K562 (cell line): ENCODE measurements at regions not wholly inside any gene's neighbourhood (a gene's known extent, or its start where the extent isn't known, plus 50 kb on each side); places are given as distances from the start of the nearest gene placed in this dataset.

Experiments
- ATAC-seq: fragments of 200-7000 bp; cut with Tn5 transposase; 3 replicates; pipeline ENCODE4 v1.9.1; 2020; ENCODE audit warnings: moderate library complexity
- BruUV-seq: library from RNA; stranded (reverse); fragments of 400-500 nt; replicated peaks from 2 replicates; lab custom pipeline; 2021; lab: Mats Ljungman, UMichigan
- CTCF ChIA-PET: fragments of 300-600 bp; formaldehyde crosslinking; extraction: SDS; loops from one replicate; lab custom pipeline; 2021; ENCODE audit warnings: low intra/inter-chr PET ratio; lab: Yijun Ruan, JAX
- POLR2A ChIA-PET: fragments of 300-600, 350-650 bp; sonication (Branson Sonifier 250); formaldehyde crosslinking; extraction: SDS; loops from one replicate; lab custom pipeline; 2021; ENCODE audit warnings: antibody characterized with exemption, inconsistent platforms; lab: Yijun Ruan, JAX
- DNase-seq, 4 experiments: peaks; one replicate each; pipeline versions ENCODE4 v3.0.0 to v3.0.0-alpha.2; 2011 to 2018; ENCODE audit warnings: low spot score in 3 of 4, mixed read lengths in 3 of 4; ENCODE audit errors: extremely low read depth in 1 of 4
- FAIRE-seq: peaks from 2 replicates; lab custom pipeline; 2011; peaks lifted over from hg19 to GRCh38; lab: Jason Lieb, UNC
- H2AFZ ChIP-seq: 2 replicates; pipeline ENCODE4 v1.6.0; 2011; ENCODE audit warnings: low read depth, low read length, control low read depth, inconsistent platforms
- H3K27ac ChIP-seq: fragments of 200-600 bp; 3 replicates; pipeline ENCODE4 v1.8.0; 2011; ENCODE audit warnings: low read depth, mild to moderate bottlenecking, control low read depth, inconsistent platforms, low read length, moderate library complexity, mixed read lengths; ENCODE audit errors: extremely low read depth
- H3K27me3 ChIP-seq, 2 experiments: fragments of 300-600 bp in 1 of 2; 2 replicates in 1 of 2; 3 replicates in 1 of 2; pipeline versions ENCODE4 v1.6.0 to v1.8.0; 2011; ENCODE audit warnings: inconsistent platforms in 2 of 2, low read length in 2 of 2, mild to moderate bottlenecking in 1 of 2, mixed read lengths in 1 of 2, moderate library complexity in 1 of 2; ENCODE audit not compliant: control insufficient read depth in 2 of 2, insufficient read depth in 2 of 2
- H3K36me3 ChIP-seq: fragments of 300-600 bp; 3 replicates; pipeline ENCODE4 v1.8.0; 2011; ENCODE audit warnings: mild to moderate bottlenecking, low read length, inconsistent platforms; ENCODE audit not compliant: control insufficient read depth, insufficient read depth
- H3K4me1 ChIP-seq, 2 experiments: fragments of 200-600 bp in 1 of 2; replicated peaks in 1 of 2; 2 replicates in 1 of 2; 3 replicates in 1 of 2; pipeline versions ENCODE4 v1.5.1 to v1.8.0; 2011; ENCODE audit warnings: inconsistent platforms in 2 of 2, low read length in 2 of 2, mild to moderate bottlenecking in 1 of 2, mixed read lengths in 1 of 2, moderate library complexity in 1 of 2; ENCODE audit not compliant: control insufficient read depth in 2 of 2, insufficient read depth in 2 of 2
- H3K4me2 ChIP-seq: 2 replicates; pipeline ENCODE4 v1.6.1; 2011; ENCODE audit warnings: low read length, control low read depth, inconsistent platforms, mixed read lengths; ENCODE audit not compliant: insufficient read depth
- H3K4me3 ChIP-seq: fragments of 200-600 bp; sonication (generic), shearing (Covaris generic); 2 replicates; pipeline ENCODE4 v1.5.1; 2016; ENCODE audit warnings: control low read depth, inconsistent platforms
- H3K79me2 ChIP-seq: fragments of 200-600 bp; 3 replicates; pipeline ENCODE4 v1.8.0; 2011; ENCODE audit warnings: low read length, inconsistent platforms; ENCODE audit not compliant: control insufficient read depth, insufficient read depth
- H3K9ac ChIP-seq, 2 experiments: 2 replicates each; pipeline versions ENCODE4 v1.6.0 to v1.6.1; 2011; ENCODE audit warnings: low read depth in 2 of 2, low read length in 2 of 2, control low read depth in 1 of 2, inconsistent platforms in 1 of 2, mild to moderate bottlenecking in 1 of 2, mixed read lengths in 1 of 2; ENCODE audit not compliant: insufficient read depth in 1 of 2
- H3K9me1 ChIP-seq: one replicate; pipeline ENCODE4 v1.6.0; 2011; ENCODE audit warnings: inconsistent platforms, mild to moderate bottlenecking, low read length, moderate library complexity; ENCODE audit not compliant: control insufficient read depth, insufficient read depth
- H3K9me3 ChIP-seq: replicated peaks from 2 replicates; pipeline ENCODE4 v1.5.1; 2011; ENCODE audit warnings: low read depth, low read length, inconsistent platforms; ENCODE audit not compliant: control insufficient read depth, insufficient read depth
- H4K20me1 ChIP-seq: replicated peaks from 2 replicates; pipeline ENCODE4 v1.6.1; 2011; ENCODE audit warnings: low read length, inconsistent platforms, mixed read lengths; ENCODE audit not compliant: control insufficient read depth, insufficient read depth
- CREM ChIP-seq: IDR thresholded peaks from 2 replicates; pipeline ENCODE4 v1.6.1; 2014; ENCODE audit warnings: antibody characterized with exemption, low read depth
- DACH1 ChIP-seq: fragments of 450-650 bp; IDR thresholded peaks from 2 replicates; pipeline ENCODE4 v1.6.1; 2018; ENCODE audit not compliant: partially characterized antibody
- ETS2 ChIP-seq: IDR thresholded peaks from 2 replicates; pipeline ENCODE4 v1.6.1; 2016; ENCODE audit warnings: borderline replicate concordance, missing genetic modification characterization, mild to moderate bottlenecking, moderate library complexity, missing compliant biosample characterization; ENCODE audit not compliant: poor library complexity, severe bottlenecking
- MAFK ChIP-seq: IDR thresholded peaks from 2 replicates; pipeline ENCODE4 v1.6.1; 2011; ENCODE audit warnings: low read length, improper control_type of control experiment
- MCM2 ChIP-seq: fragments of 450-650 bp; IDR thresholded peaks from 2 replicates; pipeline ENCODE4 v1.6.1; 2017; ENCODE audit warnings: low read depth, mild to moderate bottlenecking
- MED1 ChIP-seq: sonication (generic); formaldehyde crosslinking; IDR thresholded peaks from 2 replicates; pipeline ENCODE4 v1.8.1; 2023; ENCODE audit warnings: missing genetic modification reagents, borderline replicate concordance
- PHF20 ChIP-seq: fragments of 450-650 bp; IDR thresholded peaks from 2 replicates; pipeline ENCODE4 v1.6.1; 2018; ENCODE audit not compliant: partially characterized antibody
- POLR2H ChIP-seq: IDR thresholded peaks from 2 replicates; pipeline ENCODE4 v1.6.1; 2016; ENCODE audit warnings: missing genetic modification characterization, low read depth, mild to moderate bottlenecking, control low read depth, missing compliant biosample characterization, moderate library complexity
- ZKSCAN8 ChIP-seq: fragments of 200-800 bp; sonication (Bioruptor generic); IDR thresholded peaks from 2 replicates; pipeline ENCODE4 v1.6.1; 2016; ENCODE audit warnings: missing genetic modification characterization, missing compliant biosample characterization
- WGBS: fragments of 100-300 bp; shearing (Covaris generic); methylation state at CpG from one replicate; pipeline ENCODE4 v1.1.6; 2016; ENCODE audit warnings: low coverage, mixed read lengths; ENCODE audit not compliant: insufficient coverage; ENCODE audit errors: missing lambda C conversion rate; 5-methylcytosine and 5-hydroxymethylcytosine counted together
- in situ Hi-C: fragments of 300-500 bp; cut with MboI; formaldehyde crosslinking; loops from 4 replicates; pipeline ENCODE4 v1.15.0; 2018; ENCODE audit warnings: inconsistent platforms, mixed read lengths
- intact Hi-C: fragments of 100-400 bp; cut with micrococcal nuclease; formaldehyde crosslinking; loops from 2 replicates; pipeline ENCODE4 v1.14.2; 2022
- TF ChIP-seq, protein P1 (sequence below): fragments of 250-450 bp; sonication (Bioruptor Pico); IDR thresholded peaks from 2 replicates; pipeline ENCODE4 v1.4.0; 2020; ENCODE audit warnings: mild to moderate bottlenecking
- TF ChIP-seq, protein P2 (sequence below): sonication (generic); formaldehyde crosslinking; IDR thresholded peaks from 2 replicates; pipeline ENCODE4 v1.8.1; 2023; ENCODE audit warnings: mild to moderate bottlenecking, missing genetic modification reagents

DNA sequence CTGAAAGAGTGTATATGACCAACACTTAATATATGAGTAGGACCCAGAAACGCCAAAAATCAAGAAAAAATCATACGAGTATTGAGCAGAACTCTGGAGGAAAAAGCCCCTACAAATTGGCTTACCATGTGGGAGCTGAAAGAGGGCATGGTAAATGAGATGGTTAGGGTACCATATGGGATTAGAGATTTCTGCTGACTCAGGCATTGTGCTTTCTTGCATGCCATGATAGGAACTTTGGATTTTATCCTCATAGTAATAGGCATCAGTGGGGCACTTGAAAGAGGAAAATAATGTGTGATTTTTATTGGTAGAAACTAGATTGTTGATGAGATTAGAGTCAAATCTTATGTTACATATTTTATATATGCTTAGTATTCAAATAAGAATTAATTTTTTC is 271.1 kb downstream of the CBLN2 start:
- no peaks in the 10 kb centered on the region for H3K9me1 ChIP-seq
- intact Hi-C loops (no loop called here), in situ Hi-C loops (no loop called here)
- no peak overlapping the region for H3K4me2 ChIP-seq
- no peak for FAIRE-seq
- ChIA-PET POLR2A (no interaction called here), CTCF (no interaction called here)
- H3K27me3 ChIP-seq: no peaks in the 10 kb centered on the region
- TF ChIP-seq MAFK (peak; percentile 42; the same call in 1 of the 2 replicates), MED1 (no peak)
- WGBS: 0% methylated on average over 2 of the region's 2 CpGs
- no peak for DNase-seq
- no peak overlapping the region for H3K27ac ChIP-seq
- H4K20me1 ChIP-seq: no peaks in the 10 kb centered on the region
- H3K4me1 ChIP-seq: no peaks in the 10 kb centered on the region
- no peak overlapping the region for H3K4me3 ChIP-seq
- no TSS peak for BruUV-seq
- no peak overlapping the region for H3K9ac ChIP-seq
- H3K36me3 ChIP-seq: no peaks in the 10 kb centered on the region
- ATAC-seq: no peak
- no peaks in the 10 kb centered on the region for H3K9me3 ChIP-seq
- no peaks in the 10 kb centered on the region for H3K79me2 ChIP-seq
- no peak overlapping the region for H2AFZ ChIP-seq

DNA sequence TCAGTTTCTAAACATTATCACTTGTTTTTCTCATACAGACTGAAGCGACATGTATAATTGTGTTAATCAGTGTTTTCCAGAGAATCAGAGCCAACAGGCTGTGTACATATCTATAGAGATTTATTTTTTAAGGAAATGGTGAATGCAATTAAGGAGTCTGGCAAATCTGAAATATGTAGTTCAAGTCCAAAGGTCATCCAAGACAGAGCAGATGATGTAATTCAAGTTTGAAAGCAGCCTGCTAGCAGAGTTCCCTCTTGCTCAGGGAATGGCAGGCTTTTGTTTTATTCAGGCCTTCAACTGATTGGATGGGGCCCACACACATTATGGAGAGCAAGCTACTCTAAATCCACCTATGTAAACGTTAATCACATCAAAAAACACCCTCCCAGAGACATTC is 282.6 kb downstream of the CBLN2 start:
- DNase-seq (no peak), FAIRE-seq (no peak), ATAC-seq (no peak)
- Histone ChIP-seq H3K79me2 (no peaks in the 10 kb centered on the region), H3K4me1 (no peaks in the 10 kb centered on the region), H4K20me1 (no peaks in the 10 kb centered on the region), H2AFZ (no peak overlapping the region), H3K9me1 (no peaks in the 10 kb centered on the region), H3K4me3 (no peak overlapping the region), H3K9me3 (no peaks in the 10 kb centered on the region), H3K36me3 (no peaks in the 10 kb centered on the region), H3K27me3 (no peaks in the 10 kb centered on the region), H3K9ac (no peak overlapping the region), H3K27ac (no peak overlapping the region), H3K4me2 (no peak overlapping the region)
- in situ Hi-C loops: no loop called here
- POLR2A ChIA-PET: no interaction called here
- TF ChIP-seq ETS2 (tag): no peak
- no peak for TF ChIP-seq POLR2H (tag)
- TF ChIP-seq, protein P1, sequence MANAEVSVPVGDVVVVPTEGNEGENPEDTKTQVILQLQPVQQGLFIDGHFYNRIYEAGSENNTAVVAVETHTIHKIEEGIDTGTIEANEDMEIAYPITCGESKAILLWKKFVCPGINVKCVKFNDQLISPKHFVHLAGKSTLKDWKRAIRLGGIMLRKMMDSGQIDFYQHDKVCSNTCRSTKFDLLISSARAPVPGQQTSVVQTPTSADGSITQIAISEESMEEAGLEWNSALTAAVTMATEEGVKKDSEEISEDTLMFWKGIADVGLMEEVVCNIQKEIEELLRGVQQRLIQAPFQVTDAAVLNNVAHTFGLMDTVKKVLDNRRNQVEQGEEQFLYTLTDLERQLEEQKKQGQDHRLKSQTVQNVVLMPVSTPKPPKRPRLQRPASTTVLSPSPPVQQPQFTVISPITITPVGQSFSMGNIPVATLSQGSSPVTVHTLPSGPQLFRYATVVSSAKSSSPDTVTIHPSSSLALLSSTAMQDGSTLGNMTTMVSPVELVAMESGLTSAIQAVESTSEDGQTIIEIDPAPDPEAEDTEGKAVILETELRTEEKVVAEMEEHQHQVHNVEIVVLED: no peak
- TF ChIP-seq, protein P2, sequence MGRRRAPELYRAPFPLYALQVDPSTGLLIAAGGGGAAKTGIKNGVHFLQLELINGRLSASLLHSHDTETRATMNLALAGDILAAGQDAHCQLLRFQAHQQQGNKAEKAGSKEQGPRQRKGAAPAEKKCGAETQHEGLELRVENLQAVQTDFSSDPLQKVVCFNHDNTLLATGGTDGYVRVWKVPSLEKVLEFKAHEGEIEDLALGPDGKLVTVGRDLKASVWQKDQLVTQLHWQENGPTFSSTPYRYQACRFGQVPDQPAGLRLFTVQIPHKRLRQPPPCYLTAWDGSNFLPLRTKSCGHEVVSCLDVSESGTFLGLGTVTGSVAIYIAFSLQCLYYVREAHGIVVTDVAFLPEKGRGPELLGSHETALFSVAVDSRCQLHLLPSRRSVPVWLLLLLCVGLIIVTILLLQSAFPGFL (CRISPR knock-in tag): no peak
- no peak for TF ChIP-seq PHF20
- no peak for TF ChIP-seq CREM
- no peak for TF ChIP-seq DACH1
- TF ChIP-seq MCM2: no peak
- no peak for TF ChIP-seq ZKSCAN8 (CRISPR knock-in tag)
- CTCF ChIA-PET: no interaction called here
- BruUV-seq: no TSS peak
- intact Hi-C loops: no loop called here
- 0% methylated on average over 2 of the region's 2 CpGs for WGBS
